ENCODE measurements at regions not wholly inside any gene's neighbourhood (a gene's known extent, or its start where the extent isn't known, plus 50 kb on each side); places are given as distances from the start of the nearest gene placed in this dataset.

DNA sequence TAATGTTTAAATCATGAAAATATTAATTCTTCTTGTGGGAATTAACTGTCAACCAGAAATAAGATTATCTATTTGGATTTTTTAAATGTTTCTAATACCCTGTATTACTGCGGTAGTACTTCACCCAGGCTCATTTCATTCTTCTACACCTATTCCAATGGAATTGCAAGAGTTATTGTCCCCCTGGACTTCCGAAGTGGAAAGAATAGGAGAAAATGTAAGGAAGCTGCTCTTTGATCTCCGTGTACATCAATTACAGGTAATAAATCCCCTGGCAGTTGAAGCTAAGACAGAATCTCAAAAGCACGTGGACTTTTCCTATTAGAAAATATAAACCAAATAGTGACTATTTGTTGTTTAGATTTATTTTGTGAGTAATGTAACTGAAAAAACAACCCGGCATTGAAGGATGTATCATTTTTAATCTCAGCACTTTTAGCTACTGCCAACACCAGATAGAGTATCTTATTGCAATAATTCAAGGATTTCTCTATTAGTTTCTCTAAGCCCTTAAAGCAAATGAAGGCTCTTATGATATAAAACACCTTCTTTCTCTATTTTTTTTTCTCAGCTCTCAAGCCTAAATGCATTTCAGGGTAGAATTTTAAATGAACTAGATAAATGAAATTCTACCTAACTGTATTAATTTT, 77.3 kb downstream of the MZT1 start:
- TF ChIP-seq EZH2phosphoT487 (IDR thresholded peaks at IDR 0.05): no peak
- TF ChIP-seq, protein P1, sequence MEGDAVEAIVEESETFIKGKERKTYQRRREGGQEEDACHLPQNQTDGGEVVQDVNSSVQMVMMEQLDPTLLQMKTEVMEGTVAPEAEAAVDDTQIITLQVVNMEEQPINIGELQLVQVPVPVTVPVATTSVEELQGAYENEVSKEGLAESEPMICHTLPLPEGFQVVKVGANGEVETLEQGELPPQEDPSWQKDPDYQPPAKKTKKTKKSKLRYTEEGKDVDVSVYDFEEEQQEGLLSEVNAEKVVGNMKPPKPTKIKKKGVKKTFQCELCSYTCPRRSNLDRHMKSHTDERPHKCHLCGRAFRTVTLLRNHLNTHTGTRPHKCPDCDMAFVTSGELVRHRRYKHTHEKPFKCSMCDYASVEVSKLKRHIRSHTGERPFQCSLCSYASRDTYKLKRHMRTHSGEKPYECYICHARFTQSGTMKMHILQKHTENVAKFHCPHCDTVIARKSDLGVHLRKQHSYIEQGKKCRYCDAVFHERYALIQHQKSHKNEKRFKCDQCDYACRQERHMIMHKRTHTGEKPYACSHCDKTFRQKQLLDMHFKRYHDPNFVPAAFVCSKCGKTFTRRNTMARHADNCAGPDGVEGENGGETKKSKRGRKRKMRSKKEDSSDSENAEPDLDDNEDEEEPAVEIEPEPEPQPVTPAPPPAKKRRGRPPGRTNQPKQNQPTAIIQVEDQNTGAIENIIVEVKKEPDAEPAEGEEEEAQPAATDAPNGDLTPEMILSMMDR (IDR thresholded peaks at IDR 0.05): no peak
